CD4-positive, alpha-beta T cell treated with Interleukin-15 for 4 hours (primary cell): ENCODE measurements at regions not wholly inside any gene's neighbourhood (a gene's known extent, or its start where the extent isn't known, plus 50 kb on each side); places are given as distances from the start of the nearest gene placed in this dataset.
"Not testable (repeated sequence)": the region's sequence is repeated elsewhere in the genome, so short reads cannot be mapped to it uniquely, and the experiment has no call there.

Experiments used
- DNase-seq: peaks from one replicate; pipeline ENCODE4 v3.0.0-alpha.2; 2020; ENCODE audit warnings: low spot score

GRCh38 chr5:68803881-68804319 lies 289.9 kb upstream of the SLC30A5 start:
- no peak for DNase-seq

- DNase-seq: no peak
Measured at GRCh38 chr5:68804343-68804742, 289.5 kb upstream of the SLC30A5 start.

GRCh38 chr5:68805444-68805843 lies 288.4 kb upstream of the SLC30A5 start:
- DNase-seq: no peak

- DNase-seq: no peak
Measured at GRCh38 chr5:68817632-68818031, 276.2 kb upstream of the SLC30A5 start.

- DNase-seq: no peak
Measured at GRCh38 chr5:68818057-68818695, 275.6 kb upstream of the SLC30A5 start.

GRCh38 chr5:68818870-68819269 lies 274.9 kb upstream of the SLC30A5 start:
- no peak for DNase-seq

GRCh38 chr5:68821056-68821455 lies 272.8 kb upstream of the SLC30A5 start:
- no peak for DNase-seq

- DNase-seq: no peak
Measured at GRCh38 chr5:68822796-68823195, 271.0 kb upstream of the SLC30A5 start.

- DNase-seq: no peak
Measured at GRCh38 chr5:68823301-68823700, 270.5 kb upstream of the SLC30A5 start.

GRCh38 chr5:68830377-68830898 lies 263.4 kb upstream of the SLC30A5 start:
- DNase-seq: no peak

- no peak for DNase-seq
Measured at GRCh38 chr5:68834491-68834981, 259.3 kb upstream of the SLC30A5 start.

- DNase-seq: no peak
Measured at GRCh38 chr5:68838157-68838718, 255.6 kb upstream of the SLC30A5 start.

GRCh38 chr5:68839019-68839552 lies 254.7 kb upstream of the SLC30A5 start:
- DNase-seq: no peak

- no peak for DNase-seq
Measured at GRCh38 chr5:68843624-68844364, 250.0 kb upstream of the SLC30A5 start.

GRCh38 chr5:68845131-68845530 lies 248.7 kb upstream of the SLC30A5 start:
- no peak for DNase-seq

- no peak for DNase-seq
Measured at GRCh38 chr5:68846828-68847227, 247.0 kb upstream of the SLC30A5 start.

- no peak for DNase-seq
Measured at GRCh38 chr5:68848091-68848490, 245.7 kb upstream of the SLC30A5 start.

GRCh38 chr5:68849103-68849502 lies 244.7 kb upstream of the SLC30A5 start:
- DNase-seq: no peak

- no peak for DNase-seq
Measured at GRCh38 chr5:68849906-68850305, 243.9 kb upstream of the SLC30A5 start.

GRCh38 chr5:68861099-68861498 lies 232.7 kb upstream of the SLC30A5 start:
- DNase-seq: no peak

- DNase-seq: no peak
Measured at GRCh38 chr5:68862560-68862959, 231.3 kb upstream of the SLC30A5 start.

- DNase-seq: not testable (repeated sequence)
Measured at GRCh38 chr5:68865192-68865591, 228.6 kb upstream of the SLC30A5 start.
